Muscle layer of colon (tissue), 2 donors: ENCODE measurements at regions not wholly inside any gene's neighbourhood (a gene's known extent, or its start where the extent isn't known, plus 50 kb on each side); places are given as distances from the start of the nearest gene placed in this dataset.
"Not testable (repeated sequence)": the region's sequence is repeated elsewhere in the genome, so short reads cannot be mapped to it uniquely, and the experiment has no call there.

Source experiments
- H3K27ac ChIP-seq: one replicate; pipeline ENCODE4 v1.7.0; 2013; ENCODE audit warnings: low read depth, mild to moderate bottlenecking, low read length, moderate library complexity
- H3K27me3 ChIP-seq, 2 donors: one replicate each; pipeline ENCODE4 v1.7.0; 2013; ENCODE audit warnings: low read length in 2 of 2, mild to moderate bottlenecking in 2 of 2; ENCODE audit not compliant: insufficient read depth in 2 of 2, control insufficient read depth in 1 of 2
- H3K36me3 ChIP-seq: one replicate; pipeline ENCODE4 v1.7.0; 2013; ENCODE audit warnings: mild to moderate bottlenecking, low read length; ENCODE audit not compliant: insufficient read depth
- H3K4me1 ChIP-seq: one replicate; pipeline ENCODE4 v1.7.0; 2013; ENCODE audit warnings: mild to moderate bottlenecking, low read length; ENCODE audit not compliant: insufficient read depth
- H3K4me3 ChIP-seq, 2 donors: one replicate each; pipeline ENCODE4 v1.7.0; 2013; ENCODE audit warnings: low read length in 2 of 2, low read depth in 1 of 2, mild to moderate bottlenecking in 1 of 2, moderate library complexity in 1 of 2
- H3K9ac ChIP-seq: one replicate; pipeline ENCODE4 v1.7.0; 2013; ENCODE audit warnings: low read length
- H3K9me3 ChIP-seq: one replicate; pipeline ENCODE4 v1.7.0; 2013; ENCODE audit warnings: mild to moderate bottlenecking, low read length
- donor health status: abdominal sarcoma.
- donor health status: Adenocarcinoma of cecum.

DNA sequence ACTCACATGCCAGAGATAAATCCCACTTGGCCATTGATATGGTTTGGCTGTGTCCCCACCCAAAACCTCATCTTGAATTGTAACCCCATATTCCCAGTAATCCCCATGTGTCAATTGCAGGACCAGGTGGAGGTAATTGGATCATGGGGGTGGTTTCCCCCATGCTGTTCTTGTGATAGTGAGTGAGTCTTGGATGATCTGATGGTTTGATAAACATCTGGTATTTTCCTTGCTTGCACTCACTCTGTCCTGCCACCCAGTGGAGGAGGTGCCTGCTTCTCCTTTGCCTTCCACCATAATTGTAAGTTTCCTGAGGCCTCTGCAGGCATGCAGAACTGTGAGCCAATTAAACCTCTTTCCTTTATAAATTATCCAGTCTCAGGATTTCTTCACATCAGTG is 50.4 kb upstream of the B3GAT2 start:
- H3K36me3 ChIP-seq, H3K27ac ChIP-seq, H3K4me1 ChIP-seq, H3K27me3 ChIP-seq, H3K9me3 ChIP-seq, H3K9ac ChIP-seq, H3K4me3 ChIP-seq: not testable (repeated sequence)

DNA sequence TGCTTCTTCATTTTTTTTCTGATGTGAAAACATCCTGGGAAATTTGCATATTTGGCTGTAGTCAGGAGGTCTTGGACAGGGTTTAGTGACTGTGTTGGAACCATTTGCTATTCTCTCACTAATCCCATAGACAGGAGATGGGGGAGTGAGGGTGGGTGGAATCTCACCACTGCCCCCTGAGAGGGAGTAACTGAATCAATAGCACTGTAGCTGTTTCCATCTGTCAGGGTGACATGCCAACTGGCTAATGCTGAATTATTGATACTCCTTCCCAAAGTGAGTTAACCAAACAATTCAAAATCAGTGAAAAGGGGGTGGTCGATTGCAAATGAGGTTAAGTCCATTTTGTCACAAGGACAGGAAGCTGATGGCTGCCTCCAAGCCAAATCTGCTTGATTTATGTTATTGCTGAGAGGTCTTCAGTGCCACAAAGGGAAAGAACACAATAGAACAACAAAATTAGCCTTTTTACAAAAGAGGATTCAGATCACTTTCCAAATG is 55.1 kb upstream of the B3GAT2 start:
- Histone ChIP-seq H3K27ac (no peak overlapping the region), H3K9me3 (no peaks in the 10 kb centered on the region), H3K9ac (no peak overlapping the region), H3K4me3 (no peak overlapping the region), H3K27me3 (no peaks in the 10 kb centered on the region), H3K4me1 (no peaks in the 10 kb centered on the region), H3K36me3 (no peaks in the 10 kb centered on the region)

DNA sequence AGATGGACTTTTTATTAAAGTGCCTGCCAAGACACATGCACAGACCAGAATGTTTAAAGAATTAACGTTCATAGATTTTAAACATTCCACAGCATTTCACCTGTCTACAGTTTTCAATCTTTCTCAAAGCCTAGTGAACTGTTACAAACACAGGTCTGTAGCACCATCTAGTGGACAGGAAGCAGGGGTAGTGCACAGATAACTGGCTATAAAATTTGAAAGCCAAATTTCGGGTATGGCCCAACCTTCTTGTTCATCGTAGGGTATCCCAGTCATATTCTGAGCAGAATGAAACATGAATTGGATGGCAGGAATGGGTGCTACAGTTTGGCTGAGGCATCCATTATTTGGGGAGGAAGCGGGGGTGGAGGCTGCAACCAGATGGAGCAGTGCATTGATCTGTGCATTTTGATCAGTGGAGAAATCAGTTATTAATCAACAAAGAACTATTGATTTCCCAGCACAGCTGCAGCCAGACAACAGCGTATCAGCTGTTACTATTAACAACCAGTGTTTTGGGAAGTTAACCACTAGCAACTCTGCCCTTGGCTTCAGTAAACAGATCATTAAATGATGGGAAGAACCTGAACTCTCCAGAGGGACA is 56.1 kb upstream of the B3GAT2 start:
- H3K9me3 ChIP-seq, result no peaks in the 10 kb centered on the region
- H3K27ac ChIP-seq, result no peak overlapping the region
- H3K4me1 ChIP-seq, result no peaks in the 10 kb centered on the region
- no peak overlapping the region for H3K4me3 ChIP-seq
- H3K9ac ChIP-seq, result no peak overlapping the region
- H3K27me3 ChIP-seq, result no peaks in the 10 kb centered on the region
- no peaks in the 10 kb centered on the region for H3K36me3 ChIP-seq

DNA sequence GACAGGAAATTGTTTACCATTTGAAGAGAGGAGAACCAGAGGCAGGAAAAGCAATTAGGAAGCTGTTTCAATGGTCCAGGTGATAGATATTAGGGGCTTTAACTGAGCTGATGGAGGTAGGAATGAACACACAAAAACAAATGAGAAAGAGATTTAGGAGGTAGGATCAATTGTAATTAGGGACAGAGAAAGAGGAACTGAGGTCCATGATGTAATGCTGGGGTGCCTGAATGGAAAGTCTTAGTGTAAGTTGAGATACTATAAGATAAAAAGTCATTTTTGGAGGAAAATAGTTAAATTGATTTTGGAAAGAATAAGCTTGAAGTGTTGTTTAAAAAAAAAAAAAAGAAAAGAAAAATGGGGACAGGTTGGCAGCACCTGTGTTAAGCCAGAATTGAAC is 58.5 kb upstream of the B3GAT2 start:
- no peaks in the 10 kb centered on the region for H3K36me3 ChIP-seq
- H3K27me3 ChIP-seq, result no peaks in the 10 kb centered on the region
- no peak overlapping the region for H3K4me3 ChIP-seq
- no peaks in the 10 kb centered on the region for H3K9me3 ChIP-seq
- H3K4me1 ChIP-seq, result no peaks in the 10 kb centered on the region
- H3K27ac ChIP-seq, result no peak overlapping the region
- no peak overlapping the region for H3K9ac ChIP-seq

DNA sequence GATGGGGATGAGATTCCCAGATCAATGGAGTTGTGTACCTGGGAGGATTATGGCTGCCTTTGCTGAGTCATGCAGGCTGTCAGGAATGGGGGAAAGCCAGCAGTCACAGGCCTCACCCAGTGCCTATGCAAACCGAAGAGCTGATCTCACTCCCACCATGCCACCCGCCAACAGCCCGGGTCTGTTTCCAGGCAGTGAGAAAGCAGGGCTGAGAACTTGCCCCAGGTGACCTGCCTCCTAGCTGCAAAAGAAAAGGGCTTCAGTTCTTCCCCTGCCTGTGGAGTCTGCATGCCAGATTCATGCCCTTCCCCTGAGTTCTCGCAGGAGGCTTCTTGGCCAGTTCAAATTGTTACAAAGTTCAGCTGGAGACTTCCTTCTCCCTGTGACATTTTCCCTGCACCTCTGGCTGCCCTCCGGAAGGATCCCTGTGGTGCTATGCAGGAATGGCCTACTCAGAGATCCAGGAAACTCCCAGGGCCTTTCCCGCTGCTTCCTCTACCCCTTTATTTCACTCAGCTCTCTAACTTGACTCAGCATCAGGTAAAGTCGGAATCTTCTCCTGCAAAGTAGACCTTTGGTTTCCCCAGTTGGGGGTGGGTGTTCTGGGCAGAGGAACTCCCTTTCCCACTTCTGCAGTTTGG is 71.5 kb upstream of the B3GAT2 start:
- no peak overlapping the region for H3K9ac ChIP-seq
- no peaks in the 10 kb centered on the region for H3K36me3 ChIP-seq
- no peak overlapping the region for H3K4me3 ChIP-seq
- H3K27me3 ChIP-seq, result no peaks in the 10 kb centered on the region
- H3K4me1 ChIP-seq, result no peaks in the 10 kb centered on the region
- H3K9me3 ChIP-seq, result no peaks in the 10 kb centered on the region
- no peak overlapping the region for H3K27ac ChIP-seq

DNA sequence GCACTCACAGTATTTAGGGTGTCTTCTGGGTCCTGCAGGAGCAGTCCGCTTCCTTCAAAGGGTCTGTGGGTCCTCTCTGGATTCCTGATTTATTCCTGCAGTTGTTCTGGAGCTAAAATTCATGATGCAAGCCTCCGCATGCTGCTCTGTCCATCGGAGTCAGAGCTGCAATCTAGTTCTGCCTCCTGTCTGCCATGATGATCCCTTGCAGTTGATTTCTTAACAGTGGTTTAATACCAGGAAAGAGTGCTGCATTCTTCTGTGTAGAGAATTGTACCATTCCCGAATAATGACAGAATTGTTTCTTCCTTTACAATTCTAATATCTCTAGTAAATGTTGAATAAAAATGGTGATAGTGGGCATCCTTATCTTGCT is 72.0 kb upstream of the B3GAT2 start:
- H3K4me1 ChIP-seq, result no peaks in the 10 kb centered on the region
- no peak overlapping the region for H3K27ac ChIP-seq
- no peaks in the 10 kb centered on the region for H3K27me3 ChIP-seq
- no peaks in the 10 kb centered on the region for H3K36me3 ChIP-seq
- no peaks in the 10 kb centered on the region for H3K9me3 ChIP-seq
- H3K9ac ChIP-seq, result no peak overlapping the region
- no peak overlapping the region for H3K4me3 ChIP-seq

DNA sequence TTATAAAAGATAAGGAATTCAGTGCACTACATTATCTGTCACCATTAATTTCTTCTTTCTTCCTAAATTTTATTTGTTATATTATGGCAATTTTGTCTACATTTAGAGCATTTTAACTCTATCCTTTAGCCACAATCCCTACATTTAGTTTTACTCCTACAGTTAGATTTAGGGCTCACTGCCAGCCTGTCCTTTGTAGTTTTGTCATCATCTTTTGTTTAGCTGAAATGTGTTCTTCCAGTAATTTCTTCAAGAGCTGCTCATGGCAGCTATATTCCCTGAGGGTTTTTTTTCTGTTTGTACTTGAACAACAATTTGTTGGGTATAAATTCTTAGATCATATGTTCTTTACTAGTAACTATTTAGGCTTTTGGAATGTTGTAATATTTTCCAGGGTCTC is 72.7 kb upstream of the B3GAT2 start:
- Histone ChIP-seq H3K9ac (no peak overlapping the region), H3K36me3 (no peaks in the 10 kb centered on the region), H3K9me3 (no peaks in the 10 kb centered on the region), H3K27ac (no peak overlapping the region), H3K4me1 (no peaks in the 10 kb centered on the region), H3K27me3 (no peaks in the 10 kb centered on the region), H3K4me3 (no peak overlapping the region)

DNA sequence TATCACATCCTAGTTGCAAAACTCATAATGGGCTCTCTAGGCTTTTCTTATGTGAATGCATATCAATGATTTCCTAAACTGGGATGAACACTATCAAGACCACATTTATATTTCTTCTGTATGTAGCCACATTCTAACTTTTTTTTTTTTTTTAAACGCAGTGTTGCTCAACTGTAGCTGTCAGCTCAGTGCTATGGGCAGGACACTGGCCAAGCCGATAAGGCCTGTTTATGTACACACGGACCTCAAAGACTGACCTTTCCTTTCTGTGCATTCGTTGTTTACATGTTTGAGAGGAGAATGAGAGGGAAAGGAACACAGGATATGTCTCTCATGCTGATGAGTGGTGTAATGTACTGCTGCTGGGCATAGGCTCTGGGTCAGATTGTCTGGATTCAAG is 75.1 kb upstream of the B3GAT2 start:
- Histone ChIP-seq H3K9ac (no peak overlapping the region), H3K9me3 (no peaks in the 10 kb centered on the region), H3K27me3 (no peaks in the 10 kb centered on the region), H3K36me3 (no peaks in the 10 kb centered on the region), H3K27ac (no peak overlapping the region), H3K4me3 (no peak overlapping the region), H3K4me1 (no peaks in the 10 kb centered on the region)

DNA sequence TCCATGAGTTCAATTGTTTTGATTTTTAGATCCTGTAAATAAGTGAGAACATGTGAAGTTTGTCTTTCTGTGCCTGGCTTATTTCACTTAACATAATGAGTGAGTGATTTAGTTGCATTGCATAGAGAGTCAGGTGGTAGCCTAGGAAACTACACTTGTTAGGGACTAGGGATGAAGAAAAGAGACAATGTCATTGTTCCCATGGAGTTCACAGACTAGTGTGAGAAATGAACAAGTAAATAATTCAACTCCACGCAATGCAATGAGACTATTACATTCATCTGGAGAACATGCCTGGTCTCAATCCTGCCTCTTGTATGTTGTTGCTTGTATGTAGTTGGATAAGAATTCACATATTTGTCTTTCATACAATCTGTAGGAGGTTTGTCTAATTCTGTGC is 76.3 kb upstream of the B3GAT2 start:
- H3K27me3 ChIP-seq, result no peaks in the 10 kb centered on the region
- H3K9ac ChIP-seq, result no peak overlapping the region
- no peaks in the 10 kb centered on the region for H3K36me3 ChIP-seq
- no peaks in the 10 kb centered on the region for H3K9me3 ChIP-seq
- no peak overlapping the region for H3K4me3 ChIP-seq
- H3K27ac ChIP-seq, result no peak overlapping the region
- no peaks in the 10 kb centered on the region for H3K4me1 ChIP-seq

DNA sequence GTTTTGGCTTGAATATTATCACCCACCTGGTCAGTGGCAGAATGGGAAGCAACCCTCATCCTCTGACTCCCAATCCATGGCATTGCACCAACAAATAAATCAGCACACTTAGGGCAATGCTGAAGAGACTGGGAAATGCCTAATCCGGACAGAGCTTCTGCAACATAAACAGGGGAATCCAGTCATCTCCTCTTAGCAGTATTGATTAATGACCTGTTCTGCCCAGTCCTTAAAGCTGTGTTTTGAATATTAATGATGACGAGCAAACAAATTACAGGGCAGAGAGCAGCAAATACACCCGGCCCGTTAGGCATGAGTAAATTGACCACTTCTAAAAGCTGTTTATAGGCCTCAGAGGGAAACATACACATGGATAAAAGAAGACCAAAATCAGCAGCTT is 77.0 kb upstream of the B3GAT2 start:
- Histone ChIP-seq H3K27ac (no peak overlapping the region), H3K9ac (no peak overlapping the region)

DNA sequence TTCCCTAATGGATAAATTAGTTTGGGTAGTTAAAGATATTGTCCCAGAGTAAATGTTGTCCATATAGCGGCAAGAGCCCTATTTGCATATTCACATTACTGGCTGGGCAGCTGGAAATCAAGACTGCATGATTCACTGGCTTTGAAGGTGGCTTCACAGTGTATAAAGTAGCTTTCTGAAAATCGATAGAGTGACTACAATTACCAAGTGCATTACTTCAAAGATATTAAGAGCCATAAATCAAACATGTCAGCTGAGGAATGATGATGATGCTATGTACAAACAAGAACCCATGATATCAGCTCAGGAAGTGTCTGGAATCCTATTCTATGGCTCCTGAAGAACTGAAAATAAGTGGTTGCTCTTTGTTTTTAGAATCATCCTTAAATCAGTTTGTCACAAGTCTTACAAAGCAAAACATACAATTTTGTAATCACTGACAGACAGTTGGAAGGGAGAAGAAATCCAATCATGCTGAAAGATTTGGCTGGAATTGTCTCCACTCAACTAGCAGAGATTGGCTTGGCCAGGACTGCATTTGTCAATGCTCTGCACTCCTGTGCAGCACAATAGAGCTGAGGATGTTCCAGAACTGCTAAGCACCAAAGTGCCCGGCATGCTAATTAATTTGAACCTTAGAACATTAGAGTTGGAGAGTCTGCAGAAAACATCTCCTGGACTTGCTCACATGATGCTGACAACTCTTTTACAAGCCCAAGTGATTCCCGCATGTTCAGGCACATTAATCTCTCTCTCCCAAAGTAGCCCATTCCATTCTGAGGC is 77.9 kb upstream of the B3GAT2 start:
- H3K9ac ChIP-seq, result no peak overlapping the region
- H3K36me3 ChIP-seq, result no peaks in the 10 kb centered on the region
- H3K4me1 ChIP-seq, result no peaks in the 10 kb centered on the region
- H3K9me3 ChIP-seq, result no peaks in the 10 kb centered on the region
- H3K27ac ChIP-seq, result no peak overlapping the region
- no peak overlapping the region for H3K4me3 ChIP-seq
- H3K27me3 ChIP-seq, result no peaks in the 10 kb centered on the region

More for the DNA sequence above, 77.0 kb upstream of the B3GAT2 start:
- H3K9me3 ChIP-seq, result no peaks in the 10 kb centered on the region
- H3K27me3 ChIP-seq, result no peaks in the 10 kb centered on the region
- H3K36me3 ChIP-seq, result no peaks in the 10 kb centered on the region
- H3K4me1 ChIP-seq, result no peaks in the 10 kb centered on the region
- no peak overlapping the region for H3K4me3 ChIP-seq
